Activated T-cell treated with anti-CD3 and anti-CD28 coated beads for 1 hour (primary cell): ENCODE measurements at regions not wholly inside any gene's neighbourhood (a gene's known extent, or its start where the extent isn't known, plus 50 kb on each side); places are given as distances from the start of the nearest gene placed in this dataset.

Experiments
- DNase-seq: peaks from one replicate; pipeline ENCODE4 v3.0.0-alpha.2; 2020; ENCODE audit warnings: low read depth

GRCh38 chr2:4579977-4580376 lies 876.6 kb downstream of the DCDC2C start:
- DNase-seq = no peak

GRCh38 chr2:4585057-4585635 lies 881.8 kb downstream of the DCDC2C start:
- DNase-seq = no peak

- no peak for DNase-seq
Measured at GRCh38 chr2:4588606-4589005, 885.2 kb downstream of the DCDC2C start.

- no peak for DNase-seq
Measured at GRCh38 chr2:4591261-4591660, 887.9 kb downstream of the DCDC2C start.

- DNase-seq = no peak
Measured at GRCh38 chr2:4597400-4597799, 894.0 kb downstream of the DCDC2C start.

GRCh38 chr2:4604767-4605166 lies 901.4 kb downstream of the DCDC2C start:
- DNase-seq = no peak

- DNase-seq = no peak
Measured at GRCh38 chr2:4618141-4618540, 914.8 kb downstream of the DCDC2C start.

GRCh38 chr2:4618630-4619228 lies 915.4 kb downstream of the DCDC2C start:
- DNase-seq = no peak

- no peak for DNase-seq
Measured at GRCh38 chr2:4628998-4629501, 925.7 kb downstream of the DCDC2C start.

- DNase-seq = no peak
Measured at GRCh38 chr2:4635289-4635688, 931.9 kb downstream of the DCDC2C start.

GRCh38 chr2:4653991-4654390 lies 950.6 kb downstream of the DCDC2C start:
- no peak for DNase-seq

- DNase-seq = no peak
Measured at GRCh38 chr2:4656326-4656725, 953.0 kb downstream of the DCDC2C start.

- no peak for DNase-seq
Measured at GRCh38 chr2:4662161-4662779, 958.9 kb downstream of the DCDC2C start.

- no peak for DNase-seq
Measured at GRCh38 chr2:4668381-4668780, 965.0 kb downstream of the DCDC2C start.

- no peak for DNase-seq
Measured at GRCh38 chr2:4670331-4670730, 967.0 kb downstream of the DCDC2C start.

GRCh38 chr2:4673025-4673489 lies 969.7 kb downstream of the DCDC2C start:
- no peak for DNase-seq

- DNase-seq = no peak
Measured at GRCh38 chr2:4674007-4674406, 970.6 kb downstream of the DCDC2C start.

- no peak for DNase-seq
Measured at GRCh38 chr2:4675295-4675694, 971.9 kb downstream of the DCDC2C start.

GRCh38 chr2:4678927-4679326 lies 975.6 kb downstream of the DCDC2C start:
- no peak for DNase-seq

- DNase-seq = no peak
Measured at GRCh38 chr2:4679391-4679790, 976.0 kb downstream of the DCDC2C start.

- DNase-seq = no peak
Measured at GRCh38 chr2:4684921-4685320, 981.5 kb downstream of the DCDC2C start.

GRCh38 chr2:4690913-4691312 lies 987.5 kb downstream of the DCDC2C start:
- no peak for DNase-seq

- no peak for DNase-seq
Measured at GRCh38 chr2:4693266-4693665, 989.9 kb downstream of the DCDC2C start.
